IPS DF 6.9 (cell line): ENCODE measurements at regions not wholly inside any gene's neighbourhood (a gene's known extent, or its start where the extent isn't known, plus 50 kb on each side); places are given as distances from the start of the nearest gene placed in this dataset.

Experiments
- DNase-seq: peaks from one replicate; pipeline ENCODE4 v3.0.0-alpha.2; 2013; ENCODE audit warnings: low read depth, low spot score
- H3K27ac ChIP-seq: one replicate; pipeline ENCODE4 v1.5.1; 2013; ENCODE audit warnings: low read length, control low read depth
- H3K27me3 ChIP-seq: 2 replicates; pipeline ENCODE4 v1.6.1; 2013; ENCODE audit warnings: mild to moderate bottlenecking, low read length; ENCODE audit not compliant: control insufficient read depth, insufficient read depth
- H3K36me3 ChIP-seq: 2 replicates; pipeline ENCODE4 v1.6.1; 2013; ENCODE audit warnings: low read length; ENCODE audit not compliant: control insufficient read depth, insufficient read depth
- H3K4me1 ChIP-seq: 2 replicates; pipeline ENCODE4 v1.6.1; 2013; ENCODE audit warnings: low read length; ENCODE audit not compliant: control insufficient read depth, insufficient read depth
- H3K4me3 ChIP-seq: 2 replicates; pipeline ENCODE4 v1.5.1; 2013; ENCODE audit warnings: mild to moderate bottlenecking, low read length
- H3K9me3 ChIP-seq: 2 replicates; pipeline ENCODE4 v1.6.1; 2013; ENCODE audit warnings: low read length, inconsistent platforms; ENCODE audit not compliant: control insufficient read depth, insufficient read depth
- WGBS: extraction: QIAGEN DNeasy Blood & Tissue Kit; methylation state at CpG from one replicate; pipeline ENCODE4 v1.1.7; 2013; ENCODE audit warnings: mixed read lengths, missing lambda C conversion rate; ENCODE audit not compliant: insufficient read length, insufficient coverage; 5-methylcytosine and 5-hydroxymethylcytosine counted together

DNA sequence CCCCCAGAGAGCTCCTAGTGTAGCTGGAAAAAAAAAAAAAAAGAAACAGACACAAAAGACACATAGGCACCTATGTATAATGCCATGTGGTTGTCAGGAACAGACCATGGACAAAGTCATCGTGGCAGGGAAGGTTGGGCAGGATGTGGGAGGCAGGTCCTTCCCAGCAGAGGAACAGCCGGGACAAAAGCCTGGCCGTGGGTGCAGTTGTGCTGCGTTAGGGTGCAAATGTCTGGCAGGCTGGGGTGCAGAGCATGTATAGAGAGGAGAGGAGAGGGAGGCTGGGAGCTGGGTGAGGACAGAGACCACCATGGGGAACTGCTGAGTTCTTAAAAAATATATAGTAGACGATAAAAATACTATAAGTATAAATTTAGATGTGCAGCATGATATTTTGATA, 125.7 kb upstream of the C1orf174 start:
- Histone ChIP-seq H3K9me3 (peaks cover 17% of the 10 kb centered on the region), H3K27ac (no peak overlapping the region), H3K4me3 (no peak overlapping the region), H3K36me3 (no peaks in the 10 kb centered on the region; the same call in 1 of the 2 replicates), H3K27me3 (no peaks in the 10 kb centered on the region), H3K4me1 (no peaks in the 10 kb centered on the region)
- no CpG with 5 or more reads among the region's 5 CpGs for WGBS
- DNase-seq: no peak

DNA sequence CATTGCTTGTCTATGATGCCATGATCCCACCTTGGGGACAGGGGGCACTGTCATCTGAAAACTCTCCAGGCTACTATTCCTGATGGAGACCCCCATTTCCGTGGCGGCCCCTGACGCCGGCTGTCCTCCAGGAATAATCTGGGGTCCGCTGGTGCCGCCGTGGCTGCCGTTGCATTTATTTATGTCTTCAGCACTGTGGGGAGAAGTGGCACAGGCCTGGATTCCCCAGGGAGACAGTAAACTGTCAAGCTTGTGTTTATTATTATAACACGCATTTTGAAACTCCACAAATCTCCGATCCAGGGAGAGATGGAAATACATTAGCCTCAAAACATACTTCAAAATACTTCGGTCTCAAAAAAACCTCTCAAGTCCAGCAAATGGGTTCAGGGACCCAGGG, 126.9 kb upstream of the C1orf174 start:
- Histone ChIP-seq H3K4me3 (no peak overlapping the region), H3K4me1 (no peaks in the 10 kb centered on the region)
- no CpG with 5 or more reads among the region's 11 CpGs for WGBS

DNA sequence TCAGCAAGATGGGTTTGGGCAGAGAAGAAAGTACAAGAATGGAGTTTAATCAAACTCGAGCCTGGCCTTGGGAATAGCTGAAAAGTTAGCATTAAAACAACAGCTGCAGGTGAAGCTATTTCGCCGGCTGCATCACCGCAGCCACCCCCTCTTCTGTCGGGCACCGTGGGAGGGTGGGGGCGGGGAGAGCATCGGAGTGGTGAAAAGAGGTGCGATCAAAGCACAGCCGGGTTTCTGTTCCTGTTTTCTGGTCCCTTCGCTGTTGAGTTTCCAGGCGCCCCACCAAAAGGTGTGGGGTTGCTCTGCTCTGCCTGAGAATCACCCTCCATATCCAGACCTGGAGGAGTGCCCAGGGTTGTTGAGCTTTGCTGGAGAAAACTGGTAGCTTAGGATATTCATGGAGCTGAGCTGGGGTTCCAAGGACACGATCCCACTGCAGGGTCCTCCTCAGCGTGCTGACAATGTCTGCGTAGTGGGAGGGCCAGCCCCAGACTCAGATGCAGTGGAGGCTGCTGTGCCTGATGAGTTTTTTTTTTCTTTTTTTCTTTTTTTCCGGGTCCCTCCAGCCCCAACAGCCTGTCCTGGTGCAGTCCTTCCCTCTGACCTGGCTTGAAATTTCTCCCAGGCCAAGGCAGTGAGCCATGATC, 127.5 kb upstream of the C1orf174 start:
- Histone ChIP-seq H3K4me1 (no peaks in the 10 kb centered on the region), H3K4me3 (no peak overlapping the region), H3K9me3 (peaks cover 14% of the 10 kb centered on the region), H3K36me3 (no peaks in the 10 kb centered on the region; the same call in 1 of the 2 replicates), H3K27me3 (no peaks in the 10 kb centered on the region), H3K27ac (no peak overlapping the region)
- WGBS: no CpG with 5 or more reads among the region's 16 CpGs
- DNase-seq: no peak

More for the DNA sequence above, 126.9 kb upstream of the C1orf174 start:
- Histone ChIP-seq H3K36me3 (no peaks in the 10 kb centered on the region; the same call in 1 of the 2 replicates), H3K27me3 (no peaks in the 10 kb centered on the region), H3K27ac (no peak overlapping the region), H3K9me3 (peaks cover 12% of the 10 kb centered on the region)
- DNase-seq: no peak

DNA sequence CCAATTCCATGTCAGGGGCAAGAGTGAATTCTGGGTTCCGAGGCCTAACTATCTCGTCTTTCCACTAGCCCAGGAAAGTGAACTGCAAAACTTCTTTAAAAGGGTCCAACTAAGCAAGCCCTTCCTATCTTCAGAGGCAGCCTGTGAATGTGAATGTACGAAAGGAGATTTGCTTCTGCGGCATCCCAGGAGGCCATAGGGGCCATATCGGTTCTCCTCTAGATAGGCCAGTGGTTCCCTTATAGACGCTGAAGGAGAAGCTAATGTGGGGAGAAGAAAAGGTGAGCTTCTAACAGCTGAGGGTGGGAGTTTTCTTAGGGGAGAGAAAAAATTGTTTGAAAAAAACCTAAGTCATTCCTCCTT, 128.0 kb upstream of the C1orf174 start:
- Histone ChIP-seq H3K4me1 (no peaks in the 10 kb centered on the region), H3K4me3 (no peak overlapping the region), H3K27me3 (no peaks in the 10 kb centered on the region), H3K9me3 (peaks cover 13% of the 10 kb centered on the region), H3K36me3 (no peaks in the 10 kb centered on the region; the same call in 1 of the 2 replicates), H3K27ac (no peak overlapping the region)
- no CpG with 5 or more reads among the region's 6 CpGs for WGBS
- no peak for DNase-seq

DNA sequence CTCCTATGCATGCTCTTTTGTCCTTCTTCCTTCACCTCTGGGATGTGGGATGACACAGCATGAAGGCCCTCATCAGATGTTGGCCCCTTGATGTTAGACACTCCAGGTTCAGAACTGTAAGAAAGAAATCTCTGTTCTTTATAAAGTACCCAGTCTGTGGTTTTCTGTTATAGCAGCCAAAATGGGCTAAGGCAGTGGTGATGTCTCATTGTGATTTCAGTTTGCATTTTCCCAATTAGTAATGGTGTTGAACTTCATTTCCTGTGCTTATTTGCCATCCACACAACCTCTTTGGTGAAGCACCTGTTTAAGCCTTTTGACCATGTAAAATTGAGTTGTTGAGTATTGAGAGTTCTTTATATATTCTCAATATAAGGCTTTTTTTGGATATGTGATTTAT, 129.3 kb upstream of the C1orf174 start:
- DNase-seq: no peak
- Histone ChIP-seq H3K4me1 (no peaks in the 10 kb centered on the region), H3K4me3 (no peak overlapping the region), H3K27me3 (no peaks in the 10 kb centered on the region), H3K36me3 (no peaks in the 10 kb centered on the region), H3K9me3 (peaks cover 12% of the 10 kb centered on the region), H3K27ac (no peak overlapping the region)

DNA sequence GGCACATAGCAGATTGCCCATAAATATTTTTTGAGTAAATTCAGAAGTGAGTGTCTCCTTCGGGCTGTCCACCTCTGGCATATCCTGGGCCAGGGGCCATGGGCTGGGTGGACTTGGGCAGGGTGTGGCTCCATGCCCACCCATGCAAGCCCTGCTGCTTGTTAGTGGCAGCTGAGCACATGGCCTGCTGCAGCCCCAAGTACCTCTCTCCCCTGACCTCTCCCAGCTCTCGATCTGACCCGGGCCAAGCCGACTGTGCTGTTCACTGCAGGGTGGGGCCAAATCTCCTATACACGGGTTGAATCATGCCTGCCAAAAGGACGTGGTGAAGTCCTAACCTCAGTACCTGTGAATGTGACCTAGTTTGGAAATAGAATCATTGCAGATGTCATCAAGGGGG, 132.5 kb upstream of the C1orf174 start:
- Histone ChIP-seq H3K27me3 (no peaks in the 10 kb centered on the region), H3K27ac (no peak overlapping the region), H3K9me3 (peaks cover 12% of the 10 kb centered on the region), H3K4me3 (no peak overlapping the region), H3K4me1 (no peaks in the 10 kb centered on the region), H3K36me3 (no peaks in the 10 kb centered on the region)
- WGBS: no CpG with 5 or more reads among the region's 6 CpGs
- DNase-seq: no peak

DNA sequence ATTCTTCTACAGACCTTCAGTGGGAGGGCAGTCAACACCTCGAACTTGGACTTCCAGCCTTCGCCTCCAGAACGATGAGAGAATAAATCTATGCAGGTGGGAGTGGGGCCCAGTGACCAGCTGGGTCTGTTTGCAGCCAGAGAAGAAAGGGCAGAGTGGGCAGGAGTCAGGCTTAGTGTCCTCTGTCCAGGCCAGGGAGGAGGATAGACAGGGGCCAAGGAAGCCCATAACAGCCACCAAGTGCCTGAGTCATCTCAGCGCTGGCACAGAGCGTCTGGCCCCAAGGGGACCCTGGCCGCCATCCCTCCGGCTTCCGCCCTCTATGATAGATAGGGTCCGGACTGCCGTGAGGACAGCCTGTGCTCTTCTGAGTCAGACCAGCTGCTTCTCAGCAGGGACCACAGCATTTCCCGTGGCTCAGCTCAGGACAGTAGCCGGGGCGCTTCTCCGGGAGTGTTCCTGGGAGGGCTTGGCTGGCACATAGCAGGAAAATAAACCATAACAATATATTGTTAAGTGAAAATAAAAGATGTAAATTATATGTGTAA, 133.1 kb upstream of the C1orf174 start:
- no peaks in the 10 kb centered on the region for H3K27me3 ChIP-seq
- H3K4me1 ChIP-seq: no peaks in the 10 kb centered on the region
- H3K4me3 ChIP-seq: no peak overlapping the region
- no CpG with 5 or more reads among the region's 14 CpGs for WGBS
- DNase-seq: no peak
- peaks cover 10% of the 10 kb centered on the region for H3K9me3 ChIP-seq
- H3K27ac ChIP-seq: no peak overlapping the region
- H3K36me3 ChIP-seq: no peaks in the 10 kb centered on the region

DNA sequence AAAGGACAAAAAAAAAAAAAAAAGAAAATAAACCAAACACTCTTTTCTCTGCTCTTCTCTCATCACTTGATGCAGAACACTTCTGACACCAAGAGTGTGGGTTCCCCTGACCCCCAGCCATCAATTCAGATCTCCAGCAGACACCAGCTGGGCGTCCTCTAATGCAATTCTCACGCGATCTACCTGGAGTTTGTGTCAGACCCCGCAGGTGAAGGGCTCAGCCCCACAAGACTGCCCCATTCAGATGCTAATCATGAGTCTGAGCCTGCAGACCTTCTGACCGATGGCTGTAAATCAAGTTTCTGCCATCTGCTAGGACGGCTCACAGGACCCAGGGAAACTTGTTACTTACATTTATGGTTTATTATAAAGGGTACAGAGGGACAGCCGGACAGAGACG, 133.6 kb upstream of the C1orf174 start:
- Histone ChIP-seq H3K4me1 (no peaks in the 10 kb centered on the region), H3K9me3 (peaks cover 9% of the 10 kb centered on the region), H3K4me3 (no peak overlapping the region), H3K36me3 (no peaks in the 10 kb centered on the region), H3K27ac (no peak overlapping the region), H3K27me3 (no peaks in the 10 kb centered on the region)
- WGBS: no CpG with 5 or more reads among the region's 8 CpGs
- DNase-seq: no peak

DNA sequence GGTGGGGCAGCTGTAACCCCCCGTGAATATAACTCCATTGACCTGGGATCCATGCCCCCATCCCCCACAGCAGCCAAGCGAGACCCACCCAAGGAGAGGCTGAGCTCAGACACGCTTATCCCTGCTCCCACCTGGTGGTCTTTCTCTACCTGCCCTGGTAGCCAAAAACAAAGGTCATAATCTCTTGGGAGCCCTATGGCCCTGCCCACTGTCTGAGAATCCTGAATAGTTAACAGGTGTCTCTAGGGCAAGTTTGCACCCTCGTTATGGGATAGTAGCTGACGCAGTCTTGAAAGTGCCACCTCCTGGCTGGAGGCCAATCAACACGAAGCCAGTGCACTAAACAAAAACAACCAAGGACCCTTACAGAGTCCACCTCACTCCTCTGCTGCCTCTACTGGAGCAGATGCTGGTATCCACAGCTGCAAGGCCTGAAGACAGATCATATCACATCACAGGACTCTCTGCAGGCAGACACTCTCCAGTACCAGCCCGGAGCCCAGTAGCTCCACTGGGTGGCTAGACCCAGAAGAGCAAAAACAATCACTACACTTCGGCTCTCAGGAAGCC, 134.3 kb upstream of the C1orf174 start:
- H3K4me1 ChIP-seq: no peaks in the 10 kb centered on the region
- no peak for DNase-seq
- H3K36me3 ChIP-seq: no peaks in the 10 kb centered on the region
- no peak overlapping the region for H3K27ac ChIP-seq
- WGBS: no CpG with 5 or more reads among the region's 8 CpGs
- no peak overlapping the region for H3K4me3 ChIP-seq
- H3K9me3 ChIP-seq: peaks cover 9% of the 10 kb centered on the region
- H3K27me3 ChIP-seq: no peaks in the 10 kb centered on the region

DNA sequence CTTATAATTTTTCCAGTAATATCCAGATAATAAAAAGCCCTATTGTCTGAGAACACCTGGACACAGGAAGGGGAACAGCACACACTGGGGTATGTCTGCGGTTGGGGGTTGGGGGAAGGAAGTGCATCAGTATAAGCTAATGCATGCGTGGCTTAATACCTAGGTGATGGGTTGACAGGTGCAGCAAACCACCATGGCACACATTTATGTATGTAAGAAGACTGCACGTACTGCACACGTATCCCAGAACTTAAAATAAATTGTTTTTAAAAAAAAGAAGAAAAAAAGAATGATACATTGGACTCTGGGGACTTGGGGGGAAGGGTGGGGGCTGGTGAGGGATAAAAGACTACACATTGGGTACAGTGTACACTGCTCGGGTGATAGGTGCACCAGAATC, 144.9 kb upstream of the C1orf174 start:
- H3K4me3 ChIP-seq: no peak overlapping the region
- no CpG with 5 or more reads among the region's 5 CpGs for WGBS
- H3K27ac ChIP-seq: no peak overlapping the region
- peaks cover 9% of the 10 kb centered on the region for H3K9me3 ChIP-seq
- no peaks in the 10 kb centered on the region for H3K36me3 ChIP-seq
- DNase-seq: no peak
- no peaks in the 10 kb centered on the region for H3K27me3 ChIP-seq
- H3K4me1 ChIP-seq: no peaks in the 10 kb centered on the region
